ENCODE measurements at regions not wholly inside any gene's neighbourhood (a gene's known extent, or its start where the extent isn't known, plus 50 kb on each side); places are given as distances from the start of the nearest gene placed in this dataset.

DNA sequence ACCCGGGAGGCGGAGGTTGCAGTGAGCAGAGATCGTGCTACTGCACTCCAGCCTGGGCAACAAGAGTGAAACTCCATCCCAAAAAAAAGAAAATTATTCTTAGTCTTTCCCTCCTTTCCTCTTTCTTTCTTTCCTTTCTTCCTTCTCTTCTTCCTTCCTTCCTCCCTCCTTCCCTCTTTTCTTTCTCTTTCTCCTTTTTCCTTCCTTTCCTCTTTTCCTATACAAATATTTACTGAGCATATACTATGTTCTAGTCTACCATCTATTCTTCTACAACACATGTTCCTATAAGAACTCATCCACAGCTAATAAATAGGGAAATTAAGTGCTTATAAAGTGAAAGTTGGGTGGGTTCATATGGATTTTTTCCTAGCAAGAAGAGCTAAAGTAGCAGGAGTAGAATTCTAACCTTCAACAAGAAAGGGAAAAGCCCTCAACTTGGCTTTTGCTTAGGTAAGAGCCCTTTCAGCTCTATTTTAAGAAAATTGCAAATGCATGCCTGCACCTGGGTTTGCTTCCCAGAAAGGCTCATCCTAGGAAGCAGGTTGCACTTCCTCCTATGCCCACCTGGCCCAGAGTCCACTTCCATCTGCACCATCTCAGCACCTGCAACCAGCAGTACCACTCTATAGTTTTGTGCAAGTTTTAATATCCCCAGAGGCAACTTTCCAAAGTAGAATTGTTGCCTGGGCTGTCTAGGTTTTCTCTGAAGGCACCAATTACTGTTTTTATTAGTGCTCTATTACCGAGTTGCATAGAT lies 122.0 kb upstream of the CCND2 start:
- TF ChIP-seq ZNF549 (tag by site-specific recombination; IDR thresholded peaks at IDR 0.05) (no peak), ZNF416 (tag by site-specific recombination; IDR thresholded peaks at IDR 0.05) (no peak), SP2 (tag by site-specific recombination; IDR thresholded peaks at IDR 0.05) (no peak), ZSCAN23 (tag by site-specific recombination; IDR thresholded peaks at IDR 0.05) (no peak), ZNF837 (tag by site-specific recombination; IDR thresholded peaks at IDR 0.05) (no peak), IKZF3 (tag by site-specific recombination; IDR thresholded peaks at IDR 0.05) (no peak)
